GM23338 (cell line): ENCODE measurements at regions not wholly inside any gene's neighbourhood (a gene's known extent, or its start where the extent isn't known, plus 50 kb on each side); places are given as distances from the start of the nearest gene placed in this dataset.
A peak's percentile ranks its signal among the peaks of the same experiment; 100 is the strongest.

ENCODE experiments used
- ATAC-seq: fragments of 200-7000 bp; cut with Tn5 transposase; 3 replicates; pipeline ENCODE4 v1.9.1; 2020
- DNase-seq: peaks from one replicate; pipeline ENCODE4 v3.0.0-alpha.2; 2015; ENCODE audit warnings: low spot score
- H2AFZ ChIP-seq: fragments of 200-600 bp; sonication (generic); 2 replicates; pipeline ENCODE4 v1.8.0; 2016; ENCODE audit warnings: antibody characterized with exemption, mild to moderate bottlenecking, moderate library complexity
- H3F3A ChIP-seq: fragments of 200-600 bp; sonication (generic); replicated peaks from 2 replicates; pipeline ENCODE4 v1.8.0; 2017; ENCODE audit warnings: antibody characterized with exemption, mixed run types, low read depth
- H3K27ac ChIP-seq: fragments of 200-600 bp; sonication (generic); 2 replicates; pipeline ENCODE4 v1.6.1; 2016; ENCODE audit warnings: low read depth
- H3K27me3 ChIP-seq: fragments of 200-600 bp; sonication (generic); 2 replicates; pipeline ENCODE4 v1.8.0; 2016; ENCODE audit warnings: mild to moderate bottlenecking, mixed run types, moderate library complexity; ENCODE audit not compliant: insufficient read depth
- H3K36me3 ChIP-seq: fragments of 200-600 bp; sonication (generic); 2 replicates; pipeline ENCODE4 v1.8.0; 2016; ENCODE audit warnings: mild to moderate bottlenecking; ENCODE audit not compliant: insufficient read depth
- H3K4me1 ChIP-seq: fragments of 200-600 bp; sonication (generic); 2 replicates; pipeline ENCODE4 v1.8.0; 2016; ENCODE audit warnings: mild to moderate bottlenecking, moderate library complexity; ENCODE audit not compliant: insufficient read depth
- H3K4me2 ChIP-seq: fragments of 200-600 bp; sonication (generic); 2 replicates; pipeline ENCODE4 v1.7.1; 2017; ENCODE audit warnings: mixed run types
- H3K4me3 ChIP-seq: fragments of 200-600 bp; sonication (generic); 2 replicates; pipeline ENCODE4 v1.6.1; 2016; ENCODE audit warnings: mixed run types
- H3K79me2 ChIP-seq: fragments of 200-600 bp; sonication (generic); replicated peaks from 2 replicates; pipeline ENCODE4 v1.8.0; 2017; ENCODE audit warnings: mild to moderate bottlenecking; ENCODE audit not compliant: insufficient read depth
- H3K9me2 ChIP-seq: fragments of 200-600 bp; sonication (generic); 2 replicates; pipeline ENCODE4 v1.8.0; 2017; ENCODE audit not compliant: insufficient read depth
- H4K20me1 ChIP-seq: fragments of 200-600 bp; sonication (generic); replicated peaks from 2 replicates; pipeline ENCODE4 v1.8.0; 2017; ENCODE audit warnings: mild to moderate bottlenecking; ENCODE audit not compliant: insufficient read depth
- H3K27ac Mint-ChIP-seq: 2 replicates; pipeline ENCODE4 v1.8.0; 2020; ENCODE audit warnings: inconsistent platforms, mild to moderate bottlenecking, moderate library complexity, mixed read lengths
- H3K27me3 Mint-ChIP-seq: 3 replicates; pipeline ENCODE4 v1.8.0; 2022; ENCODE audit warnings: low read depth, mild to moderate bottlenecking, moderate library complexity, mixed read lengths, inconsistent platforms; ENCODE audit not compliant: insufficient read depth, poor library complexity
- H3K36me3 Mint-ChIP-seq: 3 replicates; pipeline ENCODE4 v1.8.0; 2021; ENCODE audit warnings: low read depth, mild to moderate bottlenecking, inconsistent platforms, moderate library complexity, mixed read lengths
- H3K4me1 Mint-ChIP-seq: 3 replicates; pipeline ENCODE4 v1.8.0; 2020; ENCODE audit warnings: mild to moderate bottlenecking, inconsistent platforms, mixed read lengths
- H3K4me3 Mint-ChIP-seq: 3 replicates; pipeline ENCODE4 v1.8.0; 2021; ENCODE audit warnings: moderate library complexity, mild to moderate bottlenecking, inconsistent platforms, mixed read lengths
- H3K9me3 Mint-ChIP-seq: 3 replicates; pipeline ENCODE4 v1.8.0; 2020; ENCODE audit warnings: moderate library complexity, mild to moderate bottlenecking, inconsistent platforms, mixed read lengths
- CREB1 ChIP-seq: fragments of 250-450 bp; sonication (Bioruptor Pico); IDR thresholded peaks from 2 replicates; pipeline ENCODE4 v1.5.0; 2020; ENCODE audit warnings: low read depth, mild to moderate bottlenecking, moderate library complexity
- EZH2 ChIP-seq: fragments of 200-600 bp; sonication (generic); IDR thresholded peaks from one replicate; pipeline ENCODE4 v1.8.0; 2017; ENCODE audit warnings: antibody characterized with exemption, mild to moderate bottlenecking, low read depth; ENCODE audit not compliant: unreplicated experiment
- EZH2phosphoT487 ChIP-seq: fragments of 200-600 bp; sonication (generic); IDR thresholded peaks from one replicate; pipeline ENCODE4 v1.8.1; 2018; ENCODE audit warnings: antibody characterized with exemption; ENCODE audit not compliant: unreplicated experiment
- POLR2AphosphoS5 ChIP-seq: IDR thresholded peaks from 2 replicates; pipeline ENCODE4 v1.6.1; 2016; ENCODE audit warnings: antibody characterized with exemption, low read depth
- REST ChIP-seq: IDR thresholded peaks from one replicate; pipeline ENCODE4 v1.6.1; 2018; ENCODE audit warnings: antibody characterized with exemption; ENCODE audit not compliant: unreplicated experiment
- ZNF114 ChIP-seq: fragments of 250-450 bp; sonication (Bioruptor Pico); IDR thresholded peaks from 2 replicates; pipeline ENCODE4 v1.5.0; 2020; ENCODE audit warnings: mild to moderate bottlenecking, moderate library complexity
- ZNF331 ChIP-seq: fragments of 250-450 bp; sonication (Bioruptor Pico); IDR thresholded peaks from 2 replicates; pipeline ENCODE4 v1.5.0; 2020; ENCODE audit warnings: low read depth, mild to moderate bottlenecking, moderate library complexity

GRCh38 chr2:144198116-144198515, 321.8 kb downstream of the ZEB2 start:
- H4K20me1 ChIP-seq: no peaks in the 10 kb centered on the region
- H3K4me3 Mint-ChIP-seq: no peak overlapping the region
- H3K36me3 ChIP-seq: no peaks in the 10 kb centered on the region
- H3K4me1 Mint-ChIP-seq: no peaks in the 10 kb centered on the region
- H3K27me3 Mint-ChIP-seq: peaks cover 2% of the 10 kb centered on the region
- H3K4me3 ChIP-seq: no peak overlapping the region
- H3K4me2 ChIP-seq: no peak overlapping the region
- no peaks in the 10 kb centered on the region for H3K9me2 ChIP-seq
- H3K79me2 ChIP-seq: no peaks in the 10 kb centered on the region
- no peak overlapping the region for H2AFZ ChIP-seq
- no peak overlapping the region for H3K27ac ChIP-seq
- no peaks in the 10 kb centered on the region for H3K36me3 Mint-ChIP-seq
- H3K27me3 ChIP-seq: no peaks in the 10 kb centered on the region
- H3K27ac Mint-ChIP-seq: no peak overlapping the region
- no peak for TF ChIP-seq REST
- H3K9me3 Mint-ChIP-seq: no peaks in the 10 kb centered on the region; the same call in 2 of the 3 replicates
- H3K4me1 ChIP-seq: no peaks in the 10 kb centered on the region
- DNase-seq (peak; percentile 24), ATAC-seq (no peak)
- no peaks in the 10 kb centered on the region for H3F3A ChIP-seq

- no peak overlapping the region for H3K4me2 ChIP-seq
- H3K9me2 ChIP-seq: no peaks in the 10 kb centered on the region
- TF ChIP-seq EZH2: no peak
- no peak for TF ChIP-seq ZNF114
- H4K20me1 ChIP-seq: no peaks in the 10 kb centered on the region
- no peak for ATAC-seq
- no peak for DNase-seq
- no peaks in the 10 kb centered on the region for H3F3A ChIP-seq
- no peak overlapping the region for H3K27ac ChIP-seq
- H3K9me3 Mint-ChIP-seq: no peaks in the 10 kb centered on the region
- no peak overlapping the region for H2AFZ ChIP-seq
- no peaks in the 10 kb centered on the region for H3K27me3 ChIP-seq
- H3K36me3 Mint-ChIP-seq: no peaks in the 10 kb centered on the region
- no peak overlapping the region for H3K4me3 Mint-ChIP-seq
- H3K27me3 Mint-ChIP-seq: no peaks in the 10 kb centered on the region
- H3K4me1 ChIP-seq: no peaks in the 10 kb centered on the region
- H3K27ac Mint-ChIP-seq: no peak overlapping the region
- H3K4me3 ChIP-seq: no peak overlapping the region
- no peaks in the 10 kb centered on the region for H3K36me3 ChIP-seq
- no peaks in the 10 kb centered on the region for H3K79me2 ChIP-seq
- H3K4me1 Mint-ChIP-seq: no peaks in the 10 kb centered on the region
Measured at GRCh38 chr2:144194326-144195071, 325.4 kb downstream of the ZEB2 start.

GRCh38 chr2:144190908-144191605, 328.9 kb downstream of the ZEB2 start:
- Histone ChIP-seq H3F3A (no peaks in the 10 kb centered on the region), H3K27ac (no peak overlapping the region), H3K79me2 (no peaks in the 10 kb centered on the region), H3K9me2 (no peaks in the 10 kb centered on the region), H3K36me3 (no peaks in the 10 kb centered on the region), H4K20me1 (no peaks in the 10 kb centered on the region), H3K4me2 (no peak overlapping the region), H3K4me3 (no peak overlapping the region), H3K27me3 (no peaks in the 10 kb centered on the region), H3K4me1 (no peaks in the 10 kb centered on the region), H2AFZ (no peak overlapping the region)
- TF ChIP-seq CREB1 (CRISPR knock-in tag) (no peak), POLR2AphosphoS5 (no peak), ZNF114 (no peak), EZH2phosphoT487 (no peak), ZNF331 (no peak)
- Mint-ChIP-seq H3K4me1 (no peaks in the 10 kb centered on the region), H3K27ac (no peak overlapping the region), H3K36me3 (no peaks in the 10 kb centered on the region), H3K27me3 (peaks cover 2% of the 10 kb centered on the region), H3K4me3 (no peak overlapping the region), H3K9me3 (no peaks in the 10 kb centered on the region)
- DNase-seq (no peak), ATAC-seq (no peak)
